Endothelial cell of umbilical vein (primary cell): ENCODE measurements at regions not wholly inside any gene's neighbourhood (a gene's known extent, or its start where the extent isn't known, plus 50 kb on each side); places are given as distances from the start of the nearest gene placed in this dataset.

Source experiments
- BruUV-seq: library from RNA; stranded (reverse); fragments of 400-500 nt; replicated peaks from 2 replicates; lab custom pipeline; 2021; lab: Mats Ljungman, UMichigan
- CTCF ChIA-PET: fragments of 300-600, 350-600 bp; sonication (Branson Sonifier 250); formaldehyde crosslinking; loops from one replicate; lab custom pipeline; 2021; ENCODE audit warnings: antibody characterized with exemption, inconsistent platforms; lab: Charles Lee
- POLR2A ChIA-PET: fragments of 300-600, 350-600 bp; sonication (Branson Sonifier 250); formaldehyde crosslinking; loops from one replicate; lab custom pipeline; 2021; ENCODE audit warnings: antibody characterized with exemption, inconsistent platforms; lab: Charles Lee
- DNase-seq: peaks from one replicate; pipeline ENCODE4 v3.0.0-alpha.2; 2011; ENCODE audit warnings: low read depth, low spot score
- FAIRE-seq: peaks from 2 replicates; lab custom pipeline; 2011; peaks lifted over from hg19 to GRCh38; lab: Jason Lieb, UNC
- H2AFZ ChIP-seq: 2 replicates; pipeline ENCODE4 v1.6.0; 2012; ENCODE audit warnings: low read depth, low read length, control low read depth, inconsistent platforms
- H3K27ac ChIP-seq: 2 replicates; pipeline ENCODE4 v1.5.1; 2011; ENCODE audit warnings: low read depth, mild to moderate bottlenecking, control low read depth, low read length, moderate library complexity; ENCODE audit not compliant: insufficient read depth
- H3K27me3 ChIP-seq, 2 experiments: 2 replicates each; pipeline versions ENCODE4 v1.6.0 to v1.6.1; 2011; ENCODE audit warnings: low read length in 2 of 2, mixed read lengths in 1 of 2; ENCODE audit not compliant: control insufficient read depth in 2 of 2, insufficient read depth in 2 of 2
- H3K36me3 ChIP-seq, 2 experiments: 2 replicates in 1 of 2; 3 replicates in 1 of 2; pipeline ENCODE4 v1.5.1; 2011; ENCODE audit warnings: low read length in 2 of 2, mild to moderate bottlenecking in 1 of 2, moderate library complexity in 1 of 2; ENCODE audit not compliant: control insufficient read depth in 2 of 2, insufficient read depth in 2 of 2; ENCODE audit errors: extremely low read depth in 1 of 2
- H3K4me1 ChIP-seq: 3 replicates; pipeline ENCODE4 v1.5.1; 2011; ENCODE audit warnings: mild to moderate bottlenecking, low read length; ENCODE audit not compliant: control insufficient read depth, insufficient read depth; ENCODE audit errors: extremely low read depth
- H3K4me2 ChIP-seq: 2 replicates; pipeline ENCODE4 v1.6.1; 2011; ENCODE audit warnings: low read length, control low read depth, mixed read lengths; ENCODE audit not compliant: insufficient read depth
- H3K4me3 ChIP-seq, 3 experiments: fragments of 200-600 bp in 1 of 3; sonication (generic), shearing (Covaris generic) in 1 of 3; replicated peaks in 1 of 3; 2 replicates each; pipeline ENCODE4 v1.5.1; 2011 to 2016; ENCODE audit warnings: control low read depth in 3 of 3, low read length in 3 of 3, mild to moderate bottlenecking in 2 of 3, inconsistent platforms in 1 of 3, low read depth in 1 of 3, moderate library complexity in 1 of 3; ENCODE audit not compliant: insufficient read depth in 1 of 3
- H3K79me2 ChIP-seq: 2 replicates; pipeline ENCODE4 v1.6.0; 2012; ENCODE audit warnings: low read length, inconsistent platforms; ENCODE audit not compliant: control insufficient read depth, insufficient read depth
- H3K9ac ChIP-seq: replicated peaks from 2 replicates; pipeline ENCODE3; 2011; ENCODE audit warnings: low read length, control low read depth; ENCODE audit not compliant: insufficient read depth; ENCODE audit errors: extremely low read depth
- H3K9me1 ChIP-seq: replicated peaks from 3 replicates; pipeline ENCODE4 v1.6.0; 2011; ENCODE audit warnings: mild to moderate bottlenecking, low read length; ENCODE audit not compliant: control insufficient read depth, insufficient read depth; ENCODE audit errors: extremely low read depth
- H3K9me3 ChIP-seq: replicated peaks from 2 replicates; pipeline ENCODE4 v1.5.1; 2012; ENCODE audit warnings: low read length, inconsistent platforms; ENCODE audit not compliant: control insufficient read depth, insufficient read depth
- H4K20me1 ChIP-seq: replicated peaks from 2 replicates; pipeline ENCODE3; 2011; ENCODE audit warnings: mild to moderate bottlenecking, low read length; ENCODE audit not compliant: control insufficient read depth, insufficient read depth; ENCODE audit errors: extremely low read depth
- EZH2 ChIP-seq: IDR thresholded peaks from 2 replicates; pipeline ENCODE4 v1.6.1; 2012; ENCODE audit warnings: borderline replicate concordance, low read depth, mild to moderate bottlenecking, moderate library complexity, low read length, inconsistent platforms; ENCODE audit not compliant: severe bottlenecking
- FOS ChIP-seq: IDR thresholded peaks from 2 replicates; pipeline ENCODE4 v1.6.1; 2011; ENCODE audit warnings: mild to moderate bottlenecking, low read length, moderate library complexity, borderline replicate concordance; ENCODE audit not compliant: insufficient read depth
- GATA2 ChIP-seq: IDR thresholded peaks from 2 replicates; pipeline ENCODE4 v1.7.0; 2011; ENCODE audit warnings: low read depth, mild to moderate bottlenecking, moderate library complexity, mixed read lengths, low read length; ENCODE audit not compliant: insufficient read length, insufficient read depth
- JUN ChIP-seq: IDR thresholded peaks from 2 replicates; pipeline ENCODE4 v1.6.1; 2011; ENCODE audit warnings: borderline replicate concordance, low read depth; ENCODE audit not compliant: insufficient read length, insufficient read depth
- MYC ChIP-seq: IDR thresholded peaks from one replicate; pipeline ENCODE4 v1.6.1; 2011; ENCODE audit warnings: mild to moderate bottlenecking, low read depth, low read length
- POLR2A ChIP-seq: IDR thresholded peaks from 2 replicates; pipeline ENCODE4 v1.6.1; 2012; ENCODE audit warnings: low read depth, mild to moderate bottlenecking, control low read depth, low read length
- POLR2AphosphoS5 ChIP-seq: IDR thresholded peaks from 2 replicates; pipeline ENCODE4 v1.6.1; 2012; ENCODE audit warnings: low read depth, mild to moderate bottlenecking, control low read depth, low read length, moderate library complexity; ENCODE audit not compliant: insufficient read depth
- dilution Hi-C: fragments of 300-500 bp; cut with MboI; formaldehyde crosslinking; loops from one replicate; pipeline ENCODE4 v1.15.0; 2019; ENCODE audit warnings: low sequenced_read_pairs; ENCODE audit not compliant: extremely low pct_ligation_motif_present
- intact Hi-C: fragments of 100-400 bp; cut with micrococcal nuclease; formaldehyde crosslinking; loops from one replicate; pipeline ENCODE4 v1.10.0; 2022
- TF ChIP-seq, protein P1 (sequence below): IDR thresholded peaks from 2 replicates; pipeline ENCODE4 v1.6.1; 2011; ENCODE audit not compliant: insufficient read depth, insufficient read length
- TF ChIP-seq, protein P2 (sequence below), 2 donors: IDR thresholded peaks; 1 replicate in 1 of 2; 2 replicates in 1 of 2; pipeline ENCODE4 v1.5.1; 2011; ENCODE audit warnings: low read length in 2 of 2, mild to moderate bottlenecking in 2 of 2, moderate library complexity in 2 of 2, control low read depth in 1 of 2, inconsistent platforms in 1 of 2, low read depth in 1 of 2; ENCODE audit not compliant: insufficient read depth in 1 of 2; ENCODE audit errors: extremely low read depth in 1 of 2

DNA sequence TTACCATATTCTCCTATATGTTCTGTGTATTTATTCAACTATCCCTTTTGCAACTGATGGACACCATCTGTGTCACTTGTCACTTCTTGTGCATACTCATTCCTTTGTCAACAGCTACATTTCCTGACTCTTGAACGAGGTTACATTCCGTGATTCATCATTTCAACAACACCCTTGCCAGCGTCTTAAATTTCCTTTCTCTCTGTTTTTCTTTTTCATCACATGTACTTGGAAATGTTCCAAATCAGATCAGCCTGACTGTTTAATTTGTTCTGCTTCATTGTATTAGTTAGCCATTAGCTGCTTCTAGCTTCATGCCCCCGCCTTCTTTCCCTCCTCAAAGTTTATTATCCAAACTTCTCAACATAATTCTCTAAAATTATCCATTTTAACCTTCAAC is 173.0 kb downstream of the ADGRL4 start:
- Histone ChIP-seq H3K27me3 (no peaks in the 10 kb centered on the region), H3K79me2 (no peaks in the 10 kb centered on the region), H3K4me3 (no peak overlapping the region), H4K20me1 (no peaks in the 10 kb centered on the region), H3K4me2 (peak overlapping the region; percentile 36), H3K36me3 (no peaks in the 10 kb centered on the region), H3K4me1 (peaks cover 33% of the 10 kb centered on the region), H3K27ac (peak overlapping the region; percentile 94), H3K9me1 (no peaks in the 10 kb centered on the region), H3K9me3 (no peaks in the 10 kb centered on the region), H2AFZ (peak overlapping the region; percentile 39), H3K9ac (peak overlapping the region; percentile 21)
- intact Hi-C loops = loop anchor here (1.0 to 10.0 kb wide), 7 partner anchors 119 to 1024 kb away; no protein-coding TSS in a partner anchor
- DNase-seq = peak; percentile 93
- TF ChIP-seq POLR2A (peak; percentile 43), FOS (peak; percentile 95), GATA2 (peak; percentile 93), MYC (no peak), EZH2 (no peak), POLR2AphosphoS5 (peak; percentile 87), JUN (peak; percentile 77)
- TF ChIP-seq, protein P1, sequence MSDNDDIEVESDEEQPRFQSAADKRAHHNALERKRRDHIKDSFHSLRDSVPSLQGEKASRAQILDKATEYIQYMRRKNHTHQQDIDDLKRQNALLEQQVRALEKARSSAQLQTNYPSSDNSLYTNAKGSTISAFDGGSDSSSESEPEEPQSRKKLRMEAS = no peak
- TF ChIP-seq, protein P2, sequence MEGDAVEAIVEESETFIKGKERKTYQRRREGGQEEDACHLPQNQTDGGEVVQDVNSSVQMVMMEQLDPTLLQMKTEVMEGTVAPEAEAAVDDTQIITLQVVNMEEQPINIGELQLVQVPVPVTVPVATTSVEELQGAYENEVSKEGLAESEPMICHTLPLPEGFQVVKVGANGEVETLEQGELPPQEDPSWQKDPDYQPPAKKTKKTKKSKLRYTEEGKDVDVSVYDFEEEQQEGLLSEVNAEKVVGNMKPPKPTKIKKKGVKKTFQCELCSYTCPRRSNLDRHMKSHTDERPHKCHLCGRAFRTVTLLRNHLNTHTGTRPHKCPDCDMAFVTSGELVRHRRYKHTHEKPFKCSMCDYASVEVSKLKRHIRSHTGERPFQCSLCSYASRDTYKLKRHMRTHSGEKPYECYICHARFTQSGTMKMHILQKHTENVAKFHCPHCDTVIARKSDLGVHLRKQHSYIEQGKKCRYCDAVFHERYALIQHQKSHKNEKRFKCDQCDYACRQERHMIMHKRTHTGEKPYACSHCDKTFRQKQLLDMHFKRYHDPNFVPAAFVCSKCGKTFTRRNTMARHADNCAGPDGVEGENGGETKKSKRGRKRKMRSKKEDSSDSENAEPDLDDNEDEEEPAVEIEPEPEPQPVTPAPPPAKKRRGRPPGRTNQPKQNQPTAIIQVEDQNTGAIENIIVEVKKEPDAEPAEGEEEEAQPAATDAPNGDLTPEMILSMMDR (IDR thresholded peaks at IDR 0.05; ENCODE audit: extremely low read depth in 1 of 2, insufficient read depth in 1 of 2, low read depth in 1 of 2, low read length in 2 of 2) = no peak
- POLR2A ChIA-PET = no interaction called here
- peak; percentile 84 for FAIRE-seq
- dilution Hi-C loops = no loop called here
- no TSS peak for BruUV-seq
- CTCF ChIA-PET = interaction anchor here (1.2 kb wide), 1 partner anchor 216 kb away, joined by 6 read pairs; no protein-coding TSS in a partner anchor
